Upper lobe of left lung (tissue), 4 donors: ENCODE measurements at regions not wholly inside any gene's neighbourhood (a gene's known extent, or its start where the extent isn't known, plus 50 kb on each side); places are given as distances from the start of the nearest gene placed in this dataset.

ENCODE experiments used
- CTCF ChIP-seq, 6 experiments: fragments of 450-650 bp in 4 of 6; fragments of 200-600 bp in 2 of 6; sonication (generic) in 2 of 6; IDR thresholded peaks; one replicate each; pipeline ENCODE4 v1.5.1; 2016 to 2019; ENCODE audit warnings: antibody characterized with exemption in 6 of 6
- POLR2A ChIP-seq, 4 donors: fragments of 450-650 bp; IDR thresholded peaks; one replicate each; pipeline ENCODE4 v1.5.1; 2016 to 2017; ENCODE audit warnings: antibody characterized with exemption in 4 of 4, mild to moderate bottlenecking in 2 of 4
- POLR2AphosphoS5 ChIP-seq, 2 donors: sonication (generic); formaldehyde crosslinking; IDR thresholded peaks; one replicate each; pipeline ENCODE4 v1.5.1; 2017; ENCODE audit warnings: antibody characterized with exemption in 2 of 2

GRCh38 chr10:10499839-10500238, 517.8 kb upstream of the CELF2 start:
- TF ChIP-seq CTCF (IDR thresholded peaks at IDR 0.05) (no peak), POLR2A (IDR thresholded peaks at IDR 0.05) (no peak), POLR2AphosphoS5 (IDR thresholded peaks at IDR 0.05) (no peak)
